SK-N-MC (cell line): ENCODE measurements at regions not wholly inside any gene's neighbourhood (a gene's known extent, or its start where the extent isn't known, plus 50 kb on each side); places are given as distances from the start of the nearest gene placed in this dataset.

Experiments
- EZH2 ChIP-seq: fragments of 200-600 bp; sonication (generic); IDR thresholded peaks from one replicate; pipeline ENCODE4 v1.6.1; 2017; ENCODE audit warnings: antibody characterized with exemption
- FOXP2 ChIP-seq: optimal IDR thresholded peaks from 2 replicates; pipeline ENCODE3; 2011; ENCODE audit warnings: mild to moderate bottlenecking, moderate library complexity; ENCODE audit not compliant: insufficient read depth; ENCODE audit errors: extremely low read length, control extremely low read depth
- POLR2AphosphoS5 ChIP-seq: IDR thresholded peaks from 2 replicates; pipeline ENCODE4 v1.6.1; 2012; ENCODE audit warnings: mild to moderate bottlenecking, low read depth, low read length, borderline replicate concordance

DNA sequence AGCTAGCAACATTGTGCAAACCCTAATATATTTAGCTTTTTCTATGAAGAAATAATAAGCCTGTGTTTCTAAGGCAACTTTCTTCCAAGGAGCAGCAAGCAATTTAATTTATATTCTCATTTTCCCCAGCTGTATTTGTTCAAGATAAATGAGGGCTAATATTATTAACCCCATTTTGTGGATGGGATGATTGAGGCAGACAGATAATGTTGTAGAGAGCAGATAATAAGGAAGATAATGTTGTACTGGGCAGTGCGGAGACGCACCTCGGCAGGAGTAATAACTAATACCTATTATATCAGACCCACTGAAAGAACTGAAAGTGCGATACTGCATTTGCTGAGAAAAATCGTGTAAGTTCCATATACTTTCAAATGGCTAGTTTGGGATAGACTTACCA is 344.1 kb upstream of the FANCL start:
- TF ChIP-seq EZH2: no peak
- no peak for TF ChIP-seq POLR2AphosphoS5
- no peak for TF ChIP-seq FOXP2
